ENCODE measurements at regions not wholly inside any gene's neighbourhood (a gene's known extent, or its start where the extent isn't known, plus 50 kb on each side); places are given as distances from the start of the nearest gene placed in this dataset.

DNA sequence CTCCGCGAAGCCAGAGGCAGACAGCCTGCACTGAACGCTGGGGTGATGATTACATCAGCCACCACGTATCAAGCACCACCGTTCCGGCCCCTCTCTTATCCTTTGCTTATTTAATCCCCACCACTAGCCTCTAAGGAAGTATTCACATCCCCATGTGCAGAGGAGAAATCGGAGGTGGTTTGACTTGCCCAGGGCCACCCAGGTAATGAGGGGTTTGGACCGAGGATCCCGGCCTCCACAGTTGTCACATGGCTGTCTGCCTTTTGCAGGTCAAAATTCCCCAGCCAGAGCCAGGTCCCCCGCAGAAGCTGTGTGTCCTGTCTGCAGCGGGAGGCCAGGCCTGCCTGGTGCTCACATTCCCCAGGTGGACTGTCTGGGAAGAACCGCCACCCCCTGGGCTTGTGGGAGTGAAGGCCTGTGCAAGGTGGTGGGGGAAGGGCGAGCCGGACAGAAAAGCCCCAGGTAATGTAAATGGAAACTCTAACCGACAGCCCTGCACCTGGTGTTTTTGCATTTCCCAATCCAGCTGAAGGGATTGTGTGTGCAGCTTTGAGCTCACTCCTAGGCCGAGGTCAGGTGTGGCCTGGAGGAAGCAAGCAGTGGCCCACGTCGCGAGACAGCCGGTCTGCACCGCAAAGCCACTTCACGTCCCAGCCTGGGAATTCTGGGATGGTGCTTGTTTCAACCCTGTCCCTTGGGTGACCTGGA is 108.5 kb upstream of the ID2 start:
- no peaks in the 10 kb centered on the region for H3K4me1 ChIP-seq
- no peaks in the 10 kb centered on the region for H3K36me3 ChIP-seq
- intact Hi-C loops (cut with DNase I; ENCODE audit: low total_unique reads) (no loop called here), in situ Hi-C loops (cut with MboI; ENCODE audit: low sequenced_read_pairs in 4 of 4) (no loop called here)
- no peaks in the 10 kb centered on the region for H3K27me3 ChIP-seq
- DNase-seq (no peak), ATAC-seq (no peak)
- H3K9me3 ChIP-seq = no peaks in the 10 kb centered on the region
- H3K4me3 ChIP-seq = no peak overlapping the region
- TF ChIP-seq, protein P1, sequence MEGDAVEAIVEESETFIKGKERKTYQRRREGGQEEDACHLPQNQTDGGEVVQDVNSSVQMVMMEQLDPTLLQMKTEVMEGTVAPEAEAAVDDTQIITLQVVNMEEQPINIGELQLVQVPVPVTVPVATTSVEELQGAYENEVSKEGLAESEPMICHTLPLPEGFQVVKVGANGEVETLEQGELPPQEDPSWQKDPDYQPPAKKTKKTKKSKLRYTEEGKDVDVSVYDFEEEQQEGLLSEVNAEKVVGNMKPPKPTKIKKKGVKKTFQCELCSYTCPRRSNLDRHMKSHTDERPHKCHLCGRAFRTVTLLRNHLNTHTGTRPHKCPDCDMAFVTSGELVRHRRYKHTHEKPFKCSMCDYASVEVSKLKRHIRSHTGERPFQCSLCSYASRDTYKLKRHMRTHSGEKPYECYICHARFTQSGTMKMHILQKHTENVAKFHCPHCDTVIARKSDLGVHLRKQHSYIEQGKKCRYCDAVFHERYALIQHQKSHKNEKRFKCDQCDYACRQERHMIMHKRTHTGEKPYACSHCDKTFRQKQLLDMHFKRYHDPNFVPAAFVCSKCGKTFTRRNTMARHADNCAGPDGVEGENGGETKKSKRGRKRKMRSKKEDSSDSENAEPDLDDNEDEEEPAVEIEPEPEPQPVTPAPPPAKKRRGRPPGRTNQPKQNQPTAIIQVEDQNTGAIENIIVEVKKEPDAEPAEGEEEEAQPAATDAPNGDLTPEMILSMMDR (IDR thresholded peaks at IDR 0.05 in 4 of 5, conservative IDR thresholded peaks at IDR 0.05 in 1 of 5) = no peak
- TF ChIP-seq POLR2A (IDR thresholded peaks at IDR 0.05) = no peak
- no peak overlapping the region for H3K27ac ChIP-seq

DNA sequence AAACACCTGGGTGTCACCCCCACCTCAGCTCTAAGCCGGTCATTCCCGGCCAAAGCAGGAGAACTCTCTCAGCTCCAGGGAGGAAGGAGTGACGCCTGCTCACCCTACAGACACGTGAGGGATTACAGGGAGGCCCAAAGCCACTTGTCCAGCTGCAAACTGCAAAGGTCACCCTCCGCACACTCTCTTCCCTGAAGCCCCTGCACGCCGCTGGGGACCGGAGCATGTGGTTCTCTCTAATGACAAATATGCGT is 108.0 kb upstream of the ID2 start:
- H3K4me3 ChIP-seq = no peak overlapping the region
- in situ Hi-C loops (cut with MboI; ENCODE audit: low sequenced_read_pairs in 4 of 4) = no loop called here
- intact Hi-C loops (cut with DNase I; ENCODE audit: low total_unique reads) = no loop called here
- DNase-seq (no peak), ATAC-seq (no peak)
- TF ChIP-seq, protein P1 (IDR thresholded peaks at IDR 0.05 in 4 of 5, conservative IDR thresholded peaks at IDR 0.05 in 1 of 5) = no peak
- TF ChIP-seq POLR2A (IDR thresholded peaks at IDR 0.05) = no peak
- H3K9me3 ChIP-seq = no peaks in the 10 kb centered on the region
- no peak overlapping the region for H3K27ac ChIP-seq
- H3K4me1 ChIP-seq = no peaks in the 10 kb centered on the region
- no peaks in the 10 kb centered on the region for H3K36me3 ChIP-seq
- H3K27me3 ChIP-seq = no peaks in the 10 kb centered on the region

DNA sequence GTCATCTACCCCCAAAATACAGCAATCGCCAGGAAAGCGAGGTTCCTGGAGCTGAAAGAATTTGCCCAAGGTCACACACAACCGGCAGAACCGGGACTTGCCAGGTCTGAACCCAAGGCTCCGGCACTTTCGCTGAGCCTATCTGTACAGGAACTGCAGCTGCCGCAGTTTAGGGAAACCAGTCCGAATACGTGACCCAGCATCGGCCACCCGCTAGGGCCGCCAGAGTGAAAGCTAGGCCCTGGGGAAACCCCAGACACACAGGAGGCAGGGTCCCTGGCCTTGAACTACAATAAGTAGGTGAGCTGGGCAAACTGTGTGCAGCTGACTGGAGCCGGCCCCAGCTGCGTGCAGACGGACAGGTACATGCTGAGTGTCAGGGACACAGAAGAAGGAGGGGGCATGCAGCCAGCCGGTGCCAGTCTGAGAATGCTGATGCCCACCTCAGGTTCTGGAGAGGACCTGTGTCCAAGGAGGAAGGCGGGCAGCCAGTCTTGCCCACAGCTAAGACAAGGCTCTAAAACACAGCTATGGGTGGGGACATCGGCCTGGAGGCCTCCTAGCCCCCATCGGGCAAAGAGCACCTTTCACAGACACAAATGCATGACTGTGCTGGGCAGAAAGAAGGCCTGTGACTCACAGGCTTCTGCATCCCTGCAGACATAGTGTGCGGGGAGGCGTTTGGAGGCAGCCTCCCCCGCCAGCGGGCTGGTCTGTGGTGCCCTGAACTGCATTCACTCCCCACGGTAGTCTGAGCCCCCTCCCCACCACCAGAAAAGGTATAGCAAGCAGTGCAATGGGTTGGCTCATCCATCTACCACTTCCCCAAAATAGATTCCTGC is 107.4 kb upstream of the ID2 start:
- no peaks in the 10 kb centered on the region for H3K4me1 ChIP-seq
- TF ChIP-seq, protein P1 (IDR thresholded peaks at IDR 0.05 in 4 of 5, conservative IDR thresholded peaks at IDR 0.05 in 1 of 5) = no peak
- no peak for TF ChIP-seq POLR2A (IDR thresholded peaks at IDR 0.05)
- H3K9me3 ChIP-seq = no peaks in the 10 kb centered on the region
- in situ Hi-C loops (cut with MboI; ENCODE audit: low sequenced_read_pairs in 4 of 4) = no loop called here
- H3K27ac ChIP-seq = no peak overlapping the region
- H3K27me3 ChIP-seq = no peaks in the 10 kb centered on the region
- ATAC-seq = no peak
- H3K36me3 ChIP-seq = no peaks in the 10 kb centered on the region
- H3K4me3 ChIP-seq = no peak overlapping the region
- intact Hi-C loops (cut with DNase I; ENCODE audit: low total_unique reads) = no loop called here
- no peak for DNase-seq

DNA sequence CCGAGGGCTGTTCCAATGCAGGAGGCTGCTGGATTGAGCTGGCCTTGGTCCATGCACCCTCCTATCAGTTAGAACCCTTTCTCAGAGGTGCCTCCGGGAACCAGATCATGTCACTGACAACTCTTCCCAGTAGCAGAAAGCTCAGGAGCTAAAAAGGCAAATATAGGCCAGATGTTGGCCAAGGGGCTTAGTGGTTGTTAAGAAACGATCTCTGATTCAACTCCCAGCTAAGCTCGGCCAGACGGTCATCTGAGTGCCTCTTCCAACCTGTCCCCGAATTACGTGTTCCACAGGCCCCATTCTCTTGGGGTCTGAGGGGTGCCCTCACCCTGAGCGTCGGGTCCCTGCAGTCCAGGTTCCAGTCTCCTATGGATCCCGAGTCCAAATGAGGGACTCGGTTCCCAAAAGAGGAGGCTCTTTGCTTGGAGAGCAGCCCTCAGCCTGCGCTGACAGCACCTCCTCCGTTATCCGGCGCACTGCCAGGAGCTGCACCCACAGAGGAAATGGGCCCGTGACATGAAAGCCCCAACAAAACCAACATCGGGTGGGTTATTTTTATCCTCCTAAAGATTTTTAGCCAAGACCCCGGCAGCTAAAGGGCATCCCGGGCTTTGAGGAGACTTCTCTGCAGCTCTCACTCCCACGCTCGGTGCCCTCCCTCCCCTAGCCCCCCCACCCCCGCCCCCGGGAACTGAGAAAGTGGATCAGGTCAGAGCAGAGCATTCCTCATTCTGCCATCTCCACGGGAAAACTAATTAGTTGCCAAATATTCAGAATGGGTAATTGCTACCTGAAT is 106.6 kb upstream of the ID2 start:
- TF ChIP-seq POLR2A (IDR thresholded peaks at IDR 0.05) = no peak
- TF ChIP-seq, protein P1 (IDR thresholded peaks at IDR 0.05 in 4 of 5, conservative IDR thresholded peaks at IDR 0.05 in 1 of 5) = no peak
- ATAC-seq (no peak), DNase-seq (no peak)
- Histone ChIP-seq H3K4me1 (no peaks in the 10 kb centered on the region), H3K27me3 (no peaks in the 10 kb centered on the region), H3K9me3 (no peaks in the 10 kb centered on the region), H3K27ac (no peak overlapping the region), H3K36me3 (no peaks in the 10 kb centered on the region), H3K4me3 (no peak overlapping the region)
- intact Hi-C loops (cut with DNase I; ENCODE audit: low total_unique reads) (no loop called here), in situ Hi-C loops (cut with MboI; ENCODE audit: low sequenced_read_pairs in 4 of 4) (no loop called here)
